HepG2 (cell line): ENCODE measurements at regions not wholly inside any gene's neighbourhood (a gene's known extent, or its start where the extent isn't known, plus 50 kb on each side); places are given as distances from the start of the nearest gene placed in this dataset.
A peak's percentile ranks its signal among the peaks of the same experiment; 100 is the strongest.

Experiments
- ATAC-seq: fragments of 200-7000 bp; cut with Tn5 transposase; 3 replicates; pipeline ENCODE4 v1.9.1; 2020; ENCODE audit warnings: mild to moderate bottlenecking, moderate library complexity
- BruUV-seq: library from RNA; stranded (reverse); fragments of 400-500 nt; replicated peaks from 2 replicates; lab custom pipeline; 2021; lab: Mats Ljungman, UMichigan
- CTCF ChIA-PET: fragments of 300-600 bp; formaldehyde crosslinking; extraction: SDS; loops from one replicate; lab custom pipeline; 2021; ENCODE audit warnings: low total read pairs, inconsistent platforms, low intra/inter-chr PET ratio; lab: Yijun Ruan, JAX
- POLR2A ChIA-PET: fragments of 350-600 bp; sonication (Branson Sonifier 250); formaldehyde crosslinking; loops from one replicate; lab custom pipeline; 2020; ENCODE audit warnings: antibody characterized with exemption, inconsistent platforms; lab: Yijun Ruan, JAX
- DNase-seq: peaks from one replicate; pipeline ENCODE4 v3.0.0-alpha.2; 2015; ENCODE audit warnings: low spot score
- FAIRE-seq: peaks from 3 replicates; lab custom pipeline; 2011; peaks lifted over from hg19 to GRCh38; lab: Jason Lieb, UNC
- H2AFZ ChIP-seq: one replicate; pipeline ENCODE4 v1.6.1; 2011; ENCODE audit warnings: low read length, inconsistent platforms
- H3K27ac ChIP-seq: fragments of 300-600 bp; 3 replicates; pipeline ENCODE4 v1.8.0; 2011; ENCODE audit warnings: mixed run types, mild to moderate bottlenecking, mixed read lengths, low read length, inconsistent platforms; ENCODE audit not compliant: insufficient read depth; ENCODE audit errors: extremely low read length
- H3K27me3 ChIP-seq, 2 experiments: fragments of 200-600 bp in 1 of 2; 2 replicates in 1 of 2; 3 replicates in 1 of 2; pipeline versions ENCODE4 v1.6.0 to v1.8.0; 2011; ENCODE audit warnings: low read length in 2 of 2, mild to moderate bottlenecking in 2 of 2, moderate library complexity in 2 of 2, inconsistent platforms in 1 of 2; ENCODE audit not compliant: insufficient read depth in 2 of 2, control insufficient read depth in 1 of 2
- H3K36me3 ChIP-seq, 2 experiments: fragments of 200-600 bp in 1 of 2; replicated peaks in 1 of 2; 2 replicates in 1 of 2; 3 replicates in 1 of 2; pipeline versions ENCODE4 v1.5.1 to v1.8.0; 2011; ENCODE audit warnings: low read length in 2 of 2, inconsistent platforms in 1 of 2; ENCODE audit not compliant: insufficient read depth in 2 of 2, control insufficient read depth in 1 of 2
- H3K4me1 ChIP-seq: 2 replicates; pipeline ENCODE4 v1.5.1; 2012; ENCODE audit warnings: low read length, inconsistent platforms; ENCODE audit not compliant: insufficient read depth
- H3K4me2 ChIP-seq: 2 replicates; pipeline ENCODE4 v1.6.0; 2011; ENCODE audit warnings: low read depth, low read length, inconsistent platforms
- H3K4me3 ChIP-seq, 3 experiments: fragments of 200-600 bp in 1 of 3; sonication (generic), shearing (Covaris generic) in 1 of 3; replicated peaks in 1 of 3; 2 replicates each; pipeline ENCODE4 v1.5.1; 2011 to 2016; ENCODE audit warnings: low read length in 3 of 3, inconsistent platforms in 2 of 3, low read depth in 2 of 3, mild to moderate bottlenecking in 2 of 3, control low read depth in 1 of 3, mixed read lengths in 1 of 3; ENCODE audit not compliant: insufficient read depth in 1 of 3
- H3K79me2 ChIP-seq: one replicate; pipeline ENCODE4 v1.6.1; 2011; ENCODE audit warnings: low read length, inconsistent platforms; ENCODE audit not compliant: insufficient read depth
- H3K9ac ChIP-seq: 2 replicates; pipeline ENCODE4 v1.6.0; 2011; ENCODE audit warnings: mild to moderate bottlenecking, low read depth, low read length, inconsistent platforms; ENCODE audit not compliant: insufficient read depth
- H3K9me3 ChIP-seq: 2 replicates; pipeline ENCODE4 v1.5.1; 2012; ENCODE audit warnings: mild to moderate bottlenecking, low read length
- H4K20me1 ChIP-seq: 2 replicates; pipeline ENCODE4 v1.6.0; 2011; ENCODE audit warnings: inconsistent platforms, mild to moderate bottlenecking, low read length, moderate library complexity; ENCODE audit not compliant: insufficient read depth
- ADNP ChIP-seq: sonication (generic); formaldehyde crosslinking; IDR thresholded peaks from 2 replicates; pipeline ENCODE4 v1.4.0; 2020; ENCODE audit warnings: missing genetic modification reagents
- ATF7 ChIP-seq, 2 experiments: fragments of 450-650 bp in 1 of 2; sonication (generic) in 1 of 2; formaldehyde crosslinking in 1 of 2; IDR thresholded peaks; 2 replicates each; pipeline versions ENCODE4 v1.4.0 to v1.6.1; 2016 to 2020; ENCODE audit warnings: antibody characterized with exemption in 1 of 2, mild to moderate bottlenecking in 1 of 2, missing genetic modification reagents in 1 of 2
- ETV6 ChIP-seq: sonication (generic); formaldehyde crosslinking; conservative IDR thresholded peaks from 2 replicates; pipeline ENCODE4 v1.4.0; 2020; ENCODE audit warnings: missing genetic modification reagents
- ISX ChIP-seq: sonication (generic); formaldehyde crosslinking; conservative IDR thresholded peaks from 2 replicates; pipeline ENCODE4 v1.5.0; 2020; ENCODE audit warnings: missing genetic modification reagents
- MYPOP ChIP-seq: sonication (generic); formaldehyde crosslinking; IDR thresholded peaks from 2 replicates; pipeline ENCODE4 v1.8.1; 2023; ENCODE audit warnings: mild to moderate bottlenecking, moderate library complexity, missing genetic modification reagents
- NFE2 ChIP-seq: sonication (generic); formaldehyde crosslinking; IDR thresholded peaks from 2 replicates; pipeline ENCODE4 v1.4.0; 2020; ENCODE audit warnings: missing genetic modification reagents
- NR2F2 ChIP-seq: IDR thresholded peaks from 2 replicates; pipeline ENCODE4 v1.6.1; 2012; ENCODE audit warnings: low read depth, inconsistent platforms, borderline replicate concordance
- PHF21A ChIP-seq: sonication (generic); formaldehyde crosslinking; IDR thresholded peaks from 2 replicates; pipeline ENCODE4 v1.5.0; 2020; ENCODE audit warnings: mild to moderate bottlenecking, missing genetic modification reagents
- RFX1 ChIP-seq: fragments of 450-650 bp; IDR thresholded peaks from 2 replicates; pipeline ENCODE4 v1.6.1; 2017
- TEF ChIP-seq: sonication (generic); formaldehyde crosslinking; IDR thresholded peaks from 2 replicates; pipeline ENCODE4 v1.5.0; 2020; ENCODE audit warnings: missing genetic modification reagents
- ZNF326 ChIP-seq: sonication (generic); formaldehyde crosslinking; IDR thresholded peaks from 2 replicates; pipeline ENCODE4 v1.4.0; 2020; ENCODE audit warnings: missing genetic modification reagents, borderline replicate concordance
- ZNF550 ChIP-seq: sonication (generic); formaldehyde crosslinking; IDR thresholded peaks from 2 replicates; pipeline ENCODE4 v1.4.0; 2020; ENCODE audit warnings: mild to moderate bottlenecking, missing genetic modification reagents, borderline replicate concordance
- ZNF772 ChIP-seq: sonication (generic); formaldehyde crosslinking; IDR thresholded peaks from 2 replicates; pipeline ENCODE4 v1.5.0; 2020; ENCODE audit warnings: mild to moderate bottlenecking, missing genetic modification reagents
- WGBS: methylation state at CpG from one replicate; pipeline ENCODE4 v1.1.6; 2017; ENCODE audit warnings: low lambda C conversion rate; 5-methylcytosine and 5-hydroxymethylcytosine counted together
- in situ Hi-C: cut with HindIII; loops from 2 replicates; pipeline ENCODE4 v1.10.0; 2017; ENCODE audit warnings: low pct_unique_long_range_greater_than_20kb; ENCODE audit not compliant: extremely low pct_ligation_motif_present
- intact Hi-C: fragments of 100-400 bp; cut with micrococcal nuclease; formaldehyde crosslinking; loops from one replicate; pipeline ENCODE4 v1.10.0; 2022; ENCODE audit not compliant: unreplicated experiment

GRCh38 chr5:12648558-12648957 lies 744.3 kb upstream of the CTNND2 start:
- CTCF ChIA-PET, result no interaction called here
- no TSS peak for BruUV-seq
- intact Hi-C loops, result no loop called here
- no peaks in the 10 kb centered on the region for H3K79me2 ChIP-seq
- no peak overlapping the region for H3K4me2 ChIP-seq
- FAIRE-seq, result no peak
- H2AFZ ChIP-seq, result no peak overlapping the region
- DNase-seq, result no peak
- H4K20me1 ChIP-seq, result no peaks in the 10 kb centered on the region
- TF ChIP-seq ZNF772 (CRISPR knock-in tag), result no peak
- TF ChIP-seq, all 625 proteins: peak for 0
- no peaks in the 10 kb centered on the region for H3K27me3 ChIP-seq
- H3K9ac ChIP-seq, result no peak overlapping the region
- H3K27ac ChIP-seq, result no peak overlapping the region
- POLR2A ChIA-PET, result no interaction called here
- 0% methylated on average over 1 of the region's 1 CpG for WGBS
- H3K9me3 ChIP-seq, result peaks cover 61% of the 10 kb centered on the region
- H3K36me3 ChIP-seq, result no peaks in the 10 kb centered on the region
- H3K4me3 ChIP-seq, result no peak overlapping the region
- no peaks in the 10 kb centered on the region for H3K4me1 ChIP-seq
- in situ Hi-C loops, result no loop called here
- no peak for ATAC-seq

- intact Hi-C loops (no loop called here), in situ Hi-C loops (no loop called here)
- no peak overlapping the region for H3K27ac ChIP-seq
- no peak overlapping the region for H2AFZ ChIP-seq
- no peak overlapping the region for H3K4me3 ChIP-seq
- ATAC-seq (no peak), DNase-seq (no peak), FAIRE-seq (no peak)
- H3K4me2 ChIP-seq, result no peak overlapping the region
- no TSS peak for BruUV-seq
- H3K79me2 ChIP-seq, result no peaks in the 10 kb centered on the region
- 2% methylated on average over 4 of the region's 4 CpGs for WGBS
- H3K4me1 ChIP-seq, result no peaks in the 10 kb centered on the region
- H3K9me3 ChIP-seq, result peaks cover 62% of the 10 kb centered on the region
- ChIA-PET CTCF (no interaction called here), POLR2A (no interaction called here)
- no peaks in the 10 kb centered on the region for H3K27me3 ChIP-seq
- H4K20me1 ChIP-seq, result no peaks in the 10 kb centered on the region
- H3K9ac ChIP-seq, result no peak overlapping the region
- no peak for TF ChIP-seq ISX
- no peak for TF ChIP-seq RFX1
- H3K36me3 ChIP-seq, result no peaks in the 10 kb centered on the region
These were observed 743.4 kb upstream of the CTNND2 start for GRCh38 chr5:12647613-12648012.

GRCh38 chr5:12645582-12645981 lies 741.3 kb upstream of the CTNND2 start:
- ATAC-seq, result no peak
- intact Hi-C loops, result no loop called here
- TF ChIP-seq ZNF550 (no peak), MYPOP (no peak), NFE2 (no peak), TEF (CRISPR knock-in tag) (no peak), PHF21A (CRISPR knock-in tag) (no peak), ADNP (CRISPR knock-in tag) (no peak), ETV6 (no peak), NR2F2 (no peak), ZNF326 (CRISPR knock-in tag) (no peak), ATF7 (IDR thresholded peaks at IDR 0.05) (0 out of 2 replicates have a peak, but pooled peaks have one; percentile 2), ATF7 (CRISPR knock-in tag; IDR thresholded peaks at IDR 0.05) (no peak)

More at GRCh38 chr5:12645582-12645981, 741.3 kb upstream of the CTNND2 start:
- peaks cover 67% of the 10 kb centered on the region for H3K9me3 ChIP-seq
- no peaks in the 10 kb centered on the region for H3K27me3 ChIP-seq
- no peak overlapping the region for H3K4me2 ChIP-seq
- no peaks in the 10 kb centered on the region for H3K79me2 ChIP-seq
- no peak overlapping the region for H3K4me3 ChIP-seq
- BruUV-seq, result no TSS peak
- DNase-seq, result no peak
- no peaks in the 10 kb centered on the region for H3K36me3 ChIP-seq
- no peak overlapping the region for H3K9ac ChIP-seq
- no peaks in the 10 kb centered on the region for H4K20me1 ChIP-seq
- H3K4me1 ChIP-seq, result no peaks in the 10 kb centered on the region
- CTCF ChIA-PET, result no interaction called here
- no peak for FAIRE-seq
- no peak overlapping the region for H3K27ac ChIP-seq
- no peak overlapping the region for H2AFZ ChIP-seq
- POLR2A ChIA-PET, result no interaction called here
- in situ Hi-C loops, result no loop called here
